A549 (cell line): ENCODE measurements at regions not wholly inside any gene's neighbourhood (a gene's known extent, or its start where the extent isn't known, plus 50 kb on each side); places are given as distances from the start of the nearest gene placed in this dataset.

Experiments used
- CEBPB ChIP-seq, 2 experiments: fragments of >200 bp in 1 of 2; sonication (Bioruptor Twin) in 1 of 2; formaldehyde crosslinking in 1 of 2; IDR thresholded peaks; 2 replicates each; pipeline ENCODE4 v1.6.1; 2012 to 2016
- EP300 ChIP-seq, 2 experiments: fragments of >200 bp; sonication (Bioruptor Twin); formaldehyde crosslinking; IDR thresholded peaks; 2 replicates in 1 of 2; 3 replicates in 1 of 2; pipeline ENCODE4 v1.6.1; 2016 to 2017
- PHF8 ChIP-seq: fragments of 200-600 bp; sonication (generic); IDR thresholded peaks from 2 replicates; pipeline ENCODE4 v1.6.1; 2016; ENCODE audit warnings: low read depth, mild to moderate bottlenecking, antibody characterized with exemption, moderate library complexity, borderline replicate concordance
- SREBF2 ChIP-seq: fragments of 450-650 bp; IDR thresholded peaks from 2 replicates; pipeline ENCODE4 v1.6.1; 2014; ENCODE audit warnings: mild to moderate bottlenecking, moderate library complexity

GRCh38 chr3:64806668-64807605 lies 119.1 kb upstream of the ADAMTS9 start:
- TF ChIP-seq EP300 (IDR thresholded peaks at IDR 0.05) (no peak), PHF8 (no peak), SREBF2 (no peak), CEBPB (IDR thresholded peaks at IDR 0.05) (no peak)
